Transverse colon (tissue), 4 donors: ENCODE measurements at regions not wholly inside any gene's neighbourhood (a gene's known extent, or its start where the extent isn't known, plus 50 kb on each side); places are given as distances from the start of the nearest gene placed in this dataset.

Experiments
- DNase-seq: peaks from one replicate; pipeline ENCODE4 v3.0.0-alpha.2; 2019
- H3K27ac ChIP-seq, 4 donors: fragments of 200-600 bp; sonication (generic); 2 replicates each; pipeline ENCODE4 v1.5.1; 2016 to 2018; ENCODE audit warnings: inconsistent platforms in 4 of 4
- H3K27me3 ChIP-seq: fragments of 200-600 bp; sonication (generic); 2 replicates; pipeline ENCODE4 v1.5.1; 2017; ENCODE audit warnings: inconsistent platforms
- H3K36me3 ChIP-seq, 4 donors: fragments of 200-600 bp; sonication (generic); 2 replicates each; pipeline ENCODE4 v1.5.1; 2017 to 2019; ENCODE audit warnings: inconsistent platforms in 4 of 4
- H3K4me1 ChIP-seq, 4 donors: fragments of 200-600 bp; sonication (generic); 2 replicates each; pipeline ENCODE4 v1.5.1; 2017 to 2020; ENCODE audit warnings: inconsistent platforms in 4 of 4
- H3K4me3 ChIP-seq, 4 donors: fragments of 200-600 bp; sonication (generic); 1 replicate in 1 of 4; 2 replicates in 3 of 4; pipeline versions ENCODE4 v1.5.1 to v1.6.1; 2017 to 2019; ENCODE audit warnings: inconsistent platforms in 4 of 4
- H3K9me3 ChIP-seq, 2 donors: fragments of 200-600 bp; sonication (generic); 2 replicates each; pipeline ENCODE4 v1.5.1; 2017 to 2019; ENCODE audit warnings: inconsistent platforms in 2 of 2
- EP300 ChIP-seq: sonication (generic); formaldehyde crosslinking; IDR thresholded peaks from one replicate; pipeline ENCODE4 v1.6.1; 2017; ENCODE audit warnings: antibody characterized with exemption, low read depth
- POLR2A ChIP-seq: fragments of 450-650 bp; IDR thresholded peaks from one replicate; pipeline ENCODE4 v1.6.1; 2016; ENCODE audit warnings: antibody characterized with exemption, mild to moderate bottlenecking, moderate library complexity
- POLR2AphosphoS5 ChIP-seq, 3 donors: sonication (generic); formaldehyde crosslinking; IDR thresholded peaks; one replicate each; pipeline ENCODE4 v1.6.1; 2016; ENCODE audit warnings: antibody characterized with exemption in 3 of 3
- WGBS, 2 donors: methylation state at CpG; one replicate each; pipeline ENCODE4 v1.1.5; 2018; ENCODE audit warnings: low coverage in 1 of 2; 5-methylcytosine and 5-hydroxymethylcytosine counted together
- in situ Hi-C, 4 donors: fragments of 200-750 bp; cut with MboI; loops; one replicate each; pipeline versions ENCODE4 v1.15.0 to v1.15.1; 2017; ENCODE audit warnings: low sequenced_read_pairs in 3 of 4, low pct_ligation_motif_present in 1 of 4, low pct_unique_long_range_greater_than_20kb in 1 of 4
- intact Hi-C: fragments of 100-400 bp; cut with DNase I; formaldehyde crosslinking; loops from one replicate; pipeline ENCODE4 v1.15.1; 2023; ENCODE audit warnings: low total_unique reads
- TF ChIP-seq, protein P1 (sequence below), 5 experiments: fragments of 200-600 bp in 3 of 5; fragments of 450-650 bp in 2 of 5; sonication (generic) in 3 of 5; IDR thresholded peaks; 1 replicate in 2 of 5; 2 replicates in 3 of 5; pipeline ENCODE4 v1.5.1; 2016 to 2017; ENCODE audit warnings: antibody characterized with exemption in 5 of 5, inconsistent platforms in 3 of 5, mild to moderate bottlenecking in 2 of 5, moderate library complexity in 1 of 5

DNA sequence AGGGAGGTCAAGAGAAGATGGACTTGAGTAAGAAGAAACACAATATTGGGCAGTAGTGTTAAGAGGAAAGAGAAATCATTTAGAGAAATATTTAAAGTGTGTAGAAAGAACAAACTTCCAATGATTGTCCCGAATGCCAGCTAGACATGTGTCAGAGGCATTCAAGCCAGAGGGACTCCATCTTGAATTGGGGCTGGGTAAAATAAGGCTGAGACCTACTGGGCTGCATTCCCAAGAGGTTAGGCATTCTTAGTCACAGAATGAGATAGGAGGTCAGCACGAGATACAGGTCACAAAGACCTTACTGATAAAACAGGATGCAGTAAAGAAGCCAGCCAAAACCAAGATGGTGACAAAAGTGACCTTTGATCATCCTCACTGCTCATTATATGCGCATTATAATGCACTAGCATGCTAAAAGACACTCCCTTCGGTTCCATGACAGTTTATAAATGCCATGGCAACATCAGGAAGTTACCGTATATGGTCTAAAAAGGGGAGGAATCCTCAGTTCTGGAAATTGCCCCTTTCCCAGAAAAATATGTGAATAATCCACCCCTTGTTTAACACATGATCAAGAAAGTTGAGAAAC, 127.0 kb upstream of the IPO5 start:
- in situ Hi-C loops (no loop called here), intact Hi-C loops (no loop called here)
- H3K9me3 ChIP-seq, result no peaks in the 10 kb centered on the region
- WGBS, 2 donors, result 78 to 80% methylated on average over 1 to 5 of the region's 5 CpGs
- H3K27me3 ChIP-seq, result no peaks in the 10 kb centered on the region
- TF ChIP-seq POLR2AphosphoS5 (IDR thresholded peaks at IDR 0.05) (no peak), EP300 (no peak), POLR2A (no peak)
- TF ChIP-seq, protein P1, sequence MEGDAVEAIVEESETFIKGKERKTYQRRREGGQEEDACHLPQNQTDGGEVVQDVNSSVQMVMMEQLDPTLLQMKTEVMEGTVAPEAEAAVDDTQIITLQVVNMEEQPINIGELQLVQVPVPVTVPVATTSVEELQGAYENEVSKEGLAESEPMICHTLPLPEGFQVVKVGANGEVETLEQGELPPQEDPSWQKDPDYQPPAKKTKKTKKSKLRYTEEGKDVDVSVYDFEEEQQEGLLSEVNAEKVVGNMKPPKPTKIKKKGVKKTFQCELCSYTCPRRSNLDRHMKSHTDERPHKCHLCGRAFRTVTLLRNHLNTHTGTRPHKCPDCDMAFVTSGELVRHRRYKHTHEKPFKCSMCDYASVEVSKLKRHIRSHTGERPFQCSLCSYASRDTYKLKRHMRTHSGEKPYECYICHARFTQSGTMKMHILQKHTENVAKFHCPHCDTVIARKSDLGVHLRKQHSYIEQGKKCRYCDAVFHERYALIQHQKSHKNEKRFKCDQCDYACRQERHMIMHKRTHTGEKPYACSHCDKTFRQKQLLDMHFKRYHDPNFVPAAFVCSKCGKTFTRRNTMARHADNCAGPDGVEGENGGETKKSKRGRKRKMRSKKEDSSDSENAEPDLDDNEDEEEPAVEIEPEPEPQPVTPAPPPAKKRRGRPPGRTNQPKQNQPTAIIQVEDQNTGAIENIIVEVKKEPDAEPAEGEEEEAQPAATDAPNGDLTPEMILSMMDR (IDR thresholded peaks at IDR 0.05), result no peak
- no peak for DNase-seq
- no peaks in the 10 kb centered on the region for H3K4me1 ChIP-seq
- H3K36me3 ChIP-seq, result no peaks in the 10 kb centered on the region
- H3K27ac ChIP-seq, result no peak overlapping the region
- H3K4me3 ChIP-seq, result no peak overlapping the region

DNA sequence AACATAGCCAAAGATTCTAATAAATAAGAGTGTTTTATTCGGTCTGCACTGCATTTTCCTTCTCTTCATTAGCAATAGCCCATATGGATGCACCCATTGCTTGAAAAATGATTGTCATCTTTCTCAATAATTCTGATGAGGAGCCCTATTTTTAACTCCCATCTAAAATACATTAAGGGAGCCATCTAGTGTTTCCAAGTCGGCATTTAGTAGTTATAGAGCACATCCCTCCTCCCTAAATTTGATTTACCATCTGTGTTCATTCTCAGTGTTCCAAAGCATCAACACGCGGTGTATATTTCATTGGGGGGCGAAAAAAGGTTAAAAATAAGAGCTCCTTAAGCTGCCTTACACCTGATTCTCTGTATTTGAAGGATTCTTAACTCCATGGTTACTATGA, 119.2 kb upstream of the IPO5 start:
- 51 to 62% methylated on average over 5 of the region's 5 CpGs for WGBS, 2 donors
- Histone ChIP-seq H3K36me3 (no peaks in the 10 kb centered on the region), H3K27me3 (no peaks in the 10 kb centered on the region), H3K4me3 (no peak overlapping the region), H3K4me1 (no peaks in the 10 kb centered on the region), H3K27ac (no peak overlapping the region), H3K9me3 (peaks cover 0 to 6% of the 10 kb centered on the region in 2 donors)
- intact Hi-C loops, result no loop called here
- TF ChIP-seq POLR2A, result no peak
- TF ChIP-seq, protein P1 (IDR thresholded peaks at IDR 0.05), result no peak
- no peak for DNase-seq
- in situ Hi-C loops, result no loop called here

DNA sequence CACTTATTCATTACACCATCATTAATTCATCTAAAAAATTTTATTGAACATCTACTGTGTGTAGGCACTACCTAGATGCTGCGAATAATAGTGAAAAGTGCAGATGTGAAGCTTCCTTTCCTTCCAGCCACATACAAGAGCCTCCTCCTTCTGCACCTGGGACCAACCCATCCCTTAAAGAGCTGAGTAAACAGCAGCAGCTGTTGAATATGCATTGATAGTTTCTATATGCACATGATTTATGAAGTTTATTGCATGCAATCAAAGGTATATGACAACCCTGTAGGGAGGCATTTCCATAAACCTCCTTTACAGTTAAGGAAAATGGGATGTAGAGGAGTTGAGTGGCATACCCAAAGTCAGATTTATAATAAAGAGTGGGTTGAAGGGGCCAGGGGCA, 110.3 kb upstream of the IPO5 start:
- no peaks in the 10 kb centered on the region for H3K4me1 ChIP-seq
- 69 to 80% methylated on average over 1 of the region's 1 CpG for WGBS, 2 donors
- TF ChIP-seq, protein P1 (IDR thresholded peaks at IDR 0.05), result no peak
- TF ChIP-seq POLR2A, result no peak
- no peak for TF ChIP-seq POLR2AphosphoS5 (IDR thresholded peaks at IDR 0.05)
- TF ChIP-seq EP300, result no peak
- no peaks in the 10 kb centered on the region for H3K36me3 ChIP-seq
- intact Hi-C loops (no loop called here), in situ Hi-C loops (no loop called here)
- peaks cover 4% of the 10 kb centered on the region for H3K27me3 ChIP-seq
- DNase-seq, result no peak
- no peaks in the 10 kb centered on the region for H3K9me3 ChIP-seq
- H3K4me3 ChIP-seq, result no peak overlapping the region
- no peak overlapping the region for H3K27ac ChIP-seq

DNA sequence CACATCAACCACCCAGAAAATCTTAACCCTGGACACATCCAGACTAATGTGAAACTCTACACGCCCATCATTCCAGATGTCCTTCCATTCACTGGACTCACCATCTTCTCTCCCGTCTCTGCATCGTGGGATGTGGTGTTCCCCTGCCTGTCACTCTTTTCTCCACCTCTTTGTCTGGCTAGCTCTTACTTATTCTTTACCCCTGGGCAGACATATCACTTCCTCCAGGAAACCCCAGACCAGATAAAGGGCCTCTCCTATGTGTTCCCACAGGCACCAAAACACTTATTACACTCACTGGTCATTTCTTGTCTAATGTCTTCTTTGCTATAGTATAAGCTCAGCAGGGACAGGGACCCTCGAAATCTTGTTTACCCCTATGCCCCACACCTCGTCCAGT, 109.3 kb upstream of the IPO5 start:
- Histone ChIP-seq H3K27ac (no peak overlapping the region), H3K9me3 (no peaks in the 10 kb centered on the region), H3K4me3 (no peak overlapping the region), H3K4me1 (no peaks in the 10 kb centered on the region), H3K36me3 (no peaks in the 10 kb centered on the region), H3K27me3 (peaks cover 4% of the 10 kb centered on the region)
- TF ChIP-seq EP300, result no peak
- TF ChIP-seq POLR2AphosphoS5 (IDR thresholded peaks at IDR 0.05), result no peak
- TF ChIP-seq POLR2A, result no peak
- TF ChIP-seq, protein P1 (IDR thresholded peaks at IDR 0.05), result no peak
- WGBS, 2 donors, result 74 to 77% methylated on average over 5 of the region's 5 CpGs
- intact Hi-C loops, result no loop called here
- in situ Hi-C loops, result no loop called here
- DNase-seq, result no peak
